T-helper 2 cell (primary cell): ENCODE measurements at regions not wholly inside any gene's neighbourhood (a gene's known extent, or its start where the extent isn't known, plus 50 kb on each side); places are given as distances from the start of the nearest gene placed in this dataset.

ENCODE experiments used
- DNase-seq, 5 experiments: peaks; one replicate each; pipeline versions ENCODE4 v3.0.0 to v3.0.0-alpha.2; 2012 to 2022

DNA sequence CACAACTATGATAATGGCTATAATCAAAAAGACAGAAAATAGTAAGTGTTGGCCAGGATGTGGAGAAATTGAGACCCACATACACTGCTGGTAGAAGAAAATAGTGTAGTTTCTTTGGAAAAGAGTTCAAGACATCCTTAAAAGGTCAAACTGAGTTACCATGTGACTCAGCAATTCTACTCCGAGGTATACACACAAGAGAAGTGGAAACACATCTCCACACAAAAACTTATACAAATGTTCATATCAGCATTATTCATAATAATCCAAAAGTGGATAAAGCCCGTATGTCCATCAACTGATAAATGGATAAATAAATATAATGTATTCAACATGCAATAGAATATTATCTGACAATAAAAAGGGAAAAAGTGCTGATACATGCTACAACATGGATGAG lies 532.2 kb downstream of the NR2F1-AS1 start:
- DNase-seq, result no peak

DNA sequence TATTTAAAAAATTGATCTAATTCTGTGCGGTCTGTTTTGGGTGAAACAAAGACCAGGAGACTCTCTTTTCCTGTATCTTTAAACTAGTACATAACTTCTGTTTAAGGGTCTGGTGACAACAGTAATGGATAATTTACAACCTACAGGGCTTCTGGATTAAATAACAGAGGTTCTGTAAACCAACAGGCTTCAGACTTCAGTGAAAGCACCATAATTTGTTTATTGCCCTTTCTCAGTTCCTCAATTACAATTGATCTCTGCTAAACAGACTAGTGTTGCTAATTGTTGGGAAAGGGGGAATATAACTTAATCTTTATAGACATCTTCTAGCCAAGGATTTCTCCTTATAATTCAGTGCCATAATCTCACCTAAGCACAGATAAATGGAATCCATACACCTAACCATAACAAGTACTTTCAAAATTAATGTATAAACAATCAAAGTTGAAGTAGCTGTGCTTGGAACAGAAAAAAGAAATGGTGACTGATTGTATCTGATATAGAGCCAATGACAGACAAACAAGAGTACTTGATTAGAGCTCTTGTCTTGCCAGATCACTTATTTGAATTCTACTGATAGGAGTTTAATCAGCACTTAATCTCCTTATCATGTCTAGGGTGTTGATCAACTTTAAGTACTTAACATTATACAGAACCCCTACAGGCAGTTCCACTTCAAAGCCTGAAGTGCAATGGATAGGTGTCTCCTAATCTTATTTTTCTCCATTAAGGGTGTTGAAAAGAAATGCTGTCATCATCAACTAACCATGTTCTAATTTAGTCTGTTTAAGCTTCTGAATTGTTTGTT lies 536.0 kb downstream of the NR2F1-AS1 start:
- no peak for DNase-seq

DNA sequence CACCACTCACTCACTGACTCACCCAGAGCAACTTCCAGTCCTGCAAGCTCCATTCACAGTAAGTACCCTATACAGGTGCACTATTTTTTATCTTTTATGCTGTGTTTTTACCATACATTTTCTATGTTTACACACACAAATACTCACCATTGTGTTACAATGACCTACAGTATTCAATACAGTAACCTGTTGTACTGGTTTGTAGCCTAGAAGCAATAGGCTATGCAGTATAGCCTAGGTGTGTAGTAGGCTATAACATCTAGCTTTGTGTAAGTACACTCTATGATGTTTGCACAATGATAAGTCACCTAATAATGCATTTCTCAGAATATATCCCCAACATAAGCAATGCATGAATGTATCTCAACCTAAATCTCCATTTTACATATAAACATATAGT lies 541.1 kb downstream of the NR2F1-AS1 start:
- no peak for DNase-seq

DNA sequence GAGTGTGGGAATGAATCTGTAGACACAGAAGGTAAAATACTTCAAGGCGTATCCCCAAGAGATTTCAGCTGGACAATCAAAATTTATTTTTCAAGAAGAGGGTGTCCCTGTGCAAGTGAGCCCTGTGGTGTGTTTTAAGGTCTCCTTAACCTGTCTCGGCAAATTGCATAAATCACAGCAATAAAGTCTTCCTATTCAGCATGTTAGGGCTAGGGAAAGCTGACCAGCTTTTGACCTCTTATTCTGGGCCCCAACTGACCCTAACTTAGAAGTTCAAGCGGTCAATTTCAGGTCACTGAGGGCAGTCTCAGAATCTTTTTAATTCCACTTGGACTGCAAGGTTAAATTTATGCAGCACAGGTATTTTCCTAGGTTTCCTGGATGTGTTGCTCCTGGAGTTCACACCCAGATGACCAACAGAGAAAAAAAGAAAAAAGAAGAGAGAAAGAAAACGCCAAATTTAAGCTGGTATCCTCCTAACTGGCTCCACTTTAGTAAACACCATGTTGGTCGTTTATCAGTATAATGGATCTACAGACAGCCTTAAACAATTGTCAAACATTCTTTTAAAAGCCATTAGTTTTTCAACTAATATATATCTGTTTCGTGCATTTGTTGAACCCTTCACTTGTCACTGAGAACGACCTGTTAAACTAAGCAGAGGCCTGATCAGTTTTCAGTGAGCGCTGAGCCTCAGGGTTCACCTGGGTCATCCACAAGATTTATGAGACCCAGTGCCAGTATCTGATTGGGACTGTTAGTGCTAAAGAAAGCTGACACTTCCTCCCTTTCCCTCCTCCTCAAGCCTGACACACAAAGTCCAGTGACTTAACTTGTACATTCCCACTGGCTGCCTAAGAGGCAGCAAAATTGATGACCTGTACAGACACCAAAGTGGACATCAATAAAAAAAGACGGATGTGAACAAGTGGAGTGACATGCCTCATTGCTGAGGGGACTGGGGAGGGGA lies 546.1 kb downstream of the NR2F1-AS1 start:
- no peak for DNase-seq

DNA sequence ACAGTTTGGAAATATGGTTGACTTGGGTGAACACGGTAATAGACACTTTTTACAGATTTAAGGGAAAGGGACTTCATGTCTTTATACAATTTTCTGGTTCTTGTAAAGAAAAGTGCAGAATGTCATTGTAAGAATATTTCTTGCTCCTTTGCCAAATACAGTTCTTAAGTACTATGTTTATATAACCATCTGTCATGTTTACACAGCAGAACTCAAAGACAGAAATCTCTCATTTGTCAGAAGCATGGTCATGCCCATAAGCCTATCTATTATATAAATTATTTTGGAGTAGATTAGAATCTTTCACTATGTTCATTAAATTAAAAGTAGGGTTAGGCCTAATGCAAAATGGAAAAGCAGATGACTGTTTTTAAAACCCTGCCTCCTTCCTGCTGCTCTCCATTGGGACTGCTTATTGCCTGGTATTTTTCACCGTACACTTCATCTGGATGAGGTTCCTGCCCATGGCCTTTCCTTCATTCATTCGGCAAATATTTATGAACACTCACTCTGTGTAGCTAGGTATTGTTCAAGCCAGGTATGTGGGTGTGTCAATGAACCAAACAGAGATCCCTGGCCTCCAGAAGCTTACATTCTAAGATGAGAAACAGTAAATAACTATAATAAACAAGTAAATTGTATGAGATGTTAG lies 558.1 kb downstream of the NR2F1-AS1 start:
- no peak for DNase-seq

DNA sequence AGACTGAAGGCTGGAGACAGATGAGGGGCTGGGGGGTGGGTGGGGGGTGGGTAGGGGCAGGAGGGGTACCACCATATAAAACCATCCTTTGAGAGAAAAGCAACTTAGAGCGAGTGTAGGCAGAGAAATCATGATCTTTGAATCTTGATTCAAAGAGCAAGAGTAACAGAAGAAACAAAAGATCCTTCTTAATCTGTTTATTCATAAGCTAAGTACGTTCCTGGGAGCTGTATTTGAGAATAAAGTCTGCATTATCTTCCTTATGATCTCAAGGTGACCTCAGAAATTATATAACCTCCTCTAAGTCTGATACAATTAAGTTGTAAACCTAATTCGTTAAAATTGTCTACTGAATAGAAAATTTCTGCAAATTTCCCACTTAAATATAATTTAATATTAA lies 558.8 kb downstream of the NR2F1-AS1 start:
- DNase-seq, result no peak

DNA sequence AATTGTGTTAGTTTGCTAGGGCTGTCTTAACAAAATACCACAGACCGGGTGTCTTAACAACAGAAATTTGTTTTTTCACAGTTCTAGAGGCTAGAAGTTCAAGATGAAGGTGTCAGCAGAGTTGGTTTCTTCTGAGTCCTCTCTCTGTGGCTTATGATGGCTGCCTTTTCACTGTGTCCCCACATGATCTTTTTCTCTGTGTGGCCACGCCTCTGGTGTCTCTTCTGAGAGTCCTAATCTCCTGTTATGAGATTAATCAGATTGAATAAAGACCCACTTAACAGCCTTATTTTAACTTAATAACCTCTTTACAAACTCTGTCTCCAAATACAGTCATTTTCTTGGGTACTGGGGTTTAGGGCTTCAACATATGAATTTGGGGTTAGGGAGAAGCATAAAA lies 561.1 kb downstream of the NR2F1-AS1 start:
- no peak for DNase-seq

DNA sequence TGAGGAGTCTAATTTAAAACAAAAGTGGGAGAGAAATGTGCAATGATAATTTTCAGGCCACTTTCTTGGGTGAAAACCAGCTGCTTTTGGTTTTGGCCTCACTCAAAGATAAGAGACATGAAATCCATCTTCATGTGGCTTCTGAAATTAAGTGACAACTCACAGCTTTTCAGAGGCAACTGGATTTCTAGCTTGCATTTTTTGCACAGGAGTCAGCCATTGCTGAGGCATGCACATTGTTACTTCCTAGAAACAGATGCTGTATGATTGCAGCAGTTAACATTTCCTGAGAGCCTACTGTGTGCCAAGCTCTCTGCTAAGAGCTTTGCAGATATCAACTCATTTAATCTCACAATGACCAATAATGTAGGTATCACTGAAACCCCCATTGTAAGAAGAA lies 562.6 kb downstream of the NR2F1-AS1 start:
- no peak for DNase-seq

DNA sequence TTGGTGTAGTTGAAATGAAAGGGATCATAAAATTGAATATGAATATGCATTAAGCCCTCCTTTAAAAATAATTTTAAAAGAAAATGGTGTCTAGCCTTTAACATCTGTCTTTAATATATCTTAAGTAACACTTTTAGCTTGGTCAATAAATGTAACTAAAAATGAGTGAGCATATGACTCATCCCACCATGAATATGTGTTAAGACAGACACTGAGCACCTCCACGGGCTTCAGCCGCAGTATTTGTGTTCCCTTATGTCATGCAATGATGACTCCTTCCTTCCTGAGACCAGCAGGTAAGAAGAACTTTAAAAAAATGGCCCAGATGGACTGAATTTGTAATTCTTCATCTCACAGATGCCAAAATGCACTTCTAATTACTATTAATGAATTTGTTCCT lies 563.2 kb downstream of the NR2F1-AS1 start:
- no peak for DNase-seq

DNA sequence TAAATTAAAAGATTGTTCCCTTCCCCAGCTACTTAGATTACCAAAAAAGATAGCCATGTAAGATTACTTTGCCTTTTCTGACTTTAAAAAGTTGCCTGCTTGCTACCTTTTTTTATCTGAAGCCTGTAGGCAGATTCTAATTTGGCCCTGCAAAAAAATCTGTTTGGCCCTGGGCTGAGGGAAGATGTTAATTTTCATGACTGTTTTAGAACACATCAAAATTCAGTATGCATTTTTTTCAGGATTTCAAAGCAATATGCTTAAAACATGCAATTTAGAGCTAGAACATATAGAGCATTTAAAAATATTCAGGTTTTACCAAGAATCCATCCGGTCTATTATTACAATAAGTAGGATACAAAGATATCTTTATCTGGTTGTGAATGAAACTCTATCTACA lies 563.6 kb downstream of the NR2F1-AS1 start:
- no peak for DNase-seq

DNA sequence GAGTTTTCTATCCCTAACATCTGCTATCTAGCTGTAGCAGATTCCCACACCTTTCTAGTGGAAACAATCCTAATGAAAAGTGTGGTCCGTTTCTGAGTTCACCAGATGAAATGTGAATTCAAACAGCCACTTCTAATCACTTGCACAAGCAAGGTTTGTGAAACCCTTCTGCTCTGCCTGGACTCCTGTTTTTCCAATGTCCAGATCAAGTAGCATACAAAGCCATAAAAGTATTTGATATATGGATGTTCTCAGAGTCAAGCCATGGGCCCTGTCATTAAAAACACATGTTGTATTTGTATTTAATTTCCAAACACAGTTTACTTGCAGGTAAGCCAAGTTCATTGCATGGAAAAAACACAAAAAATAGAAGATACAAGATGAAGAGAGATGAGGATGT lies 570.4 kb downstream of the NR2F1-AS1 start:
- no peak for DNase-seq

DNA sequence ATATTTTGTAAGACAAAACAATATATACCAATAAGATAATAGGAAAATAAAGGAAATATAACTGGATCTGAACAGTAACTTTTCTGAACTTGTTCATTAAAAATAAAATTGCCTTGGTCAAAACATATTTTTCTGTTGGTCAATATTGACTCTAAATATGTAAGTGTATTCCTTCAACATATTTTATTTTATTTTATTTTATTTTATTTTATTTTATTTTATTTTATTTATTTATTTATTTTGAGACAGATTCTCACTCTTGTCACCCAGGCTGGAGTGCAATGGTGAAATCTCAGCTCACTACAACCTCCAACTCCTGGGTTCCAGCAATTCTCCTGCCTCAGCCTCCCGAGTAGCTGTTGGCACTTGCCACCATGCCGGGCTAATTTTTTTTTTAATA lies 571.0 kb downstream of the NR2F1-AS1 start:
- no peak for DNase-seq

DNA sequence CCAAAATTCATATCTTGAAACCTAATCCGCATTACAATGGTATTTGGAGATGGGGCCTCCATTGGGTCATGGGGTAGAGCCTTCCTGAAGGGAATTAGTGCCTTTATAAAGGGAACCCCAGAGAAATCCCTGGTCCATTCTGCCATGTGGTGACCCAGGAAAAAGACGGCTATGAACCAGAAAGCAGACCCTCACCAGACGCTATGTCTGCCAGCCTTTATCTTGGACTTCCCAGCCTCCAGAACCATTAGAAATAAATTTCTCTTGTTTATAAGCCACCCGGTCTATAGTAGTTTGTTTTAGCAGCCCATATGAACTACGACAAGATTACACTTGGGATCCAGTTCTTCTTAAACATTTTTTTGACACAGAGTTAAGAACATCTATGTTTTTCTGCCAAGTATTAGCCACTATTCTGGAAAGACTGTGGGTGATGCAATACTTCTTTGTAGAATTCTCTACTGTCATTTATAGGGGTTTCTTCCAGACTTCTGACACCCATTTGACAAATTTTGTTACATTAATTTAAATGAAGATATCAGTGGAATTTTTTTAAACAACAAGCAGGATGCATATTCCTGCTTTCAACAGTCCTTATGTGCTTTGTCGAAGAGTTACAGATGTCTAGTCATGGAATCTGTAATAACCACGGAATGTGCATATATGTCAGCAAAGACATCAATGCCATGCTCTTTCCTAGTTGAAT lies 572.4 kb downstream of the NR2F1-AS1 start:
- no peak for DNase-seq

DNA sequence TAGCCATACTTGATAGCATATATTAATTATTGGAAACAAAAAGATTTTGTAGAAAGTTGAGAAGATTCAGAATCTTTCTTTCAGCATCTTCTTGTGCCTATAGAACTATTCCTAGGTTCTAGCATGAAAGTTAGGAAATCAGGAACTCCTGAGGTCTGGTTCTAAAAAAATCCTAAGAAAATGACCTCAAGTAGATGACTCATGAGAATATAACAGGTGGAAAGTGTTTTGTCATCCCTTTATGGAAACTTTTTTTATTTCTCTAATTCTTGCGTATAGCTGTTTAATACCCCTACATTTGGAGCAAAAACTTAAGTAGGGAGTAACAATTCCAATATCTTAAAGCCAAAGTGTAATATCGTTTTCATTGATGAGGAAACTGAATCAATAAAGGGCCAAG lies 574.1 kb downstream of the NR2F1-AS1 start:
- no peak for DNase-seq

DNA sequence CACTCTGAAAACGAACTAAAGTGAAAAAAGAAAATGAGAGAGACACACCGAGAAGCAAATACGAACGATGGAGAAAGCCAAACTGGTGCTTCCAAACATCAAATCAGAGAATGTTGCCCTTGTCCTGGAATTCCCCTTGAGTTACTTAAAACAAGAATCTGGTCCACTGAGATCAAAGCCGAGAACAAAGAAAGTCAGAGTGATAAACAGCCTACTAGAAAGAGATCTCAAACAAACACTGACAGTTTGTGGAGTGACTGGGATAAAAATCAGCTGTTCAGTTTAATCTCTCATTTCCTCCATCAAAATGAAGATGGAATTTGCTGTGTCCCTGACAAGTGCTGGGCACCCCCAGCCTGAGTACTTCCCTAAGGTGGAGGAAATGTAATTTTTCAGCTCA lies 582.6 kb downstream of the NR2F1-AS1 start:
- DNase-seq, result no peak

DNA sequence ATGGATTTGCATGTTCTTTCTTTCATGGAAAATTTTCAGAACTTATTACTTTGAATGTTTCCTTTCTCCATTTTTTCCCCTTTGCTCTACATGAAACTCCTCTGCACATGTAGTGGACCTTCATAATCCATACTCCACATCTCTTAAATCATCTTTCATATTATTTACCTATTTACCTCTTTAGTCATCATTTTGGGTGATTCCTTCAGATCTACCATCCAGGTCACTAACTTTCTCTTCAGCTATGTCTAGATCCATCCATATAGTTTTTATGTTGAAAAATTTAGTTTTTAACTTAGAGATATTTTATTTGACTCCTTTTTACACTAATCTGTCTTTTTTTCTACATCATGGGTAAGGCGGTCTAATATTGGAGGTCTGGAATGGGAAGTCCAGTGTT lies 586.6 kb downstream of the NR2F1-AS1 start:
- no peak for DNase-seq

DNA sequence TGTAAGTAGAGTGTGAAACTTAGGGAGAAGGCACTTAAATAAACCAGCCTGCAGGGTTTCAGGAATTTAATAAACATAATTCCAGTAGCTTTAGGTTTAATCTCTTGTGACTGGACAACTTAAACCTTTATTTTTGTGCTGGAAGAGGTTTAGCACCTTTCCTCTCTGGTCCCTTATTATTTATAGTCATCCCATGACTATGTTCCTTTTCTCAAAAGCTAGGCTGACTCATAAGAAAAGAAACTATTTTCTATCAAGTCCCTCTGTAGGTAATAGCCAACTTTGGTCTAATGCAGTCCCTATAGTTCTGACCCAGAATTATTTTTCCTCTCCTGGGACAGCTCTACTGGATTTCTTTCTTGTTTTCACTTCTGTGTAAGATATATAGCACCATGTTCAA lies 588.9 kb downstream of the NR2F1-AS1 start:
- DNase-seq, result no peak

DNA sequence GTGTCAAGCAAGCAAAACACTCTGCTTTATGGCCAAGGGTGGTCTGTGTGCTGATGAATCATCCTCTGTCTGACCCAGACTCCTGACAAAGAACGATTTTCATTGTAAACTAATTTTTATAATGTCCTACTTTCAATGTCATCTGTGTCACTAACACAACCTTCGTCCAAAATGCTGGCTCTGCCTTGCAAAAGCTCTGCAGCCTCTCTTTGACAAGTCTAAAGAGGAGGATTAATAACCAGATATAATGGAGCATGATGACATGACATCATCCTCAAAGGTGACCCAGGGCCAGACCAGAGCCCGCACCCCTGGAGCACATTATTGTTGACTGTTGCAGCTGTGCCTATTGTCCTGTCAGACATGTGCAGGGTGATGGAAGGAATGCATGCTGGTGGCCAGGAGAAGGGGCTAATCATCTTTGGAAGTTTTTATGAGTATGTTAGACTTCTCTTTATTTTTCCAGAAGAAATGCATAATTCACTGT lies 589.4 kb downstream of the NR2F1-AS1 start:
- no peak for DNase-seq

DNA sequence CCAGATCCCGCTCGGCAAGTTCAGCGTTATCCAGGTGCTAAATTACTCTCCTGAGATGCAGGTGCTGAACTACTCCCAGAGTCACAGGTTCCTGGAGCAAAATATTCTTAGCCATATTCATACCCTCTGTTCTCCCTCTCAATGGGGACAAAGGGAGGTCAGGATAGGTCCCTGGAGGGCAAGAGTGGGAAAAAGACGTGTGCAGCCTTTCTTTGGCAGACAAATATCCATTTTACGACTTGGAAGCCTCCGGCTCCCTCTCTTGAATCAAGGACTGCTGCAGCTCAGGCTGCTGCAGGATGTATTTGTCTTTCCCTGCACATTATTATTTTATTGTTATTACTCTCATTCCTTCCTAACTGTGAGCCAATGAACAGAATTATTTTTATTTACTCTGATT lies 590.2 kb downstream of the NR2F1-AS1 start:
- no peak for DNase-seq

DNA sequence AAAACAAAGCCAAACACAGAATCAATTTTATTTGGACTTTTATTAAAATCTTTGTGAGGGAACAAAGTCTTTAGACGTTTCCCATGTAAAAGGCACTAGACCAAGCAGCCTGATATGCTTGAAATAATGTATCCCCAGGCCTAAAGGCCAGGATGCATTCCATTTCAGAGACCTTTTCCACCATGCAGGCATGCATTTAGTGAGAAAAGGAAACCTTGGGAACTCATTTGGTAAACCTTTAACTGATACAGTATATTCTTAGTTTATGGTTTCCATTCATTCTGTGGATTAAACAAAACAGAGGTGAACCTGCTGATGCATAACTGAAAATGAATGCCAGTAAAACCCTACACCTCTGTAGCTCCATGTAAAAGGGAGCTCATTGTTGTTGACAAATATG lies 600.0 kb downstream of the NR2F1-AS1 start:
- DNase-seq, result no peak

DNA sequence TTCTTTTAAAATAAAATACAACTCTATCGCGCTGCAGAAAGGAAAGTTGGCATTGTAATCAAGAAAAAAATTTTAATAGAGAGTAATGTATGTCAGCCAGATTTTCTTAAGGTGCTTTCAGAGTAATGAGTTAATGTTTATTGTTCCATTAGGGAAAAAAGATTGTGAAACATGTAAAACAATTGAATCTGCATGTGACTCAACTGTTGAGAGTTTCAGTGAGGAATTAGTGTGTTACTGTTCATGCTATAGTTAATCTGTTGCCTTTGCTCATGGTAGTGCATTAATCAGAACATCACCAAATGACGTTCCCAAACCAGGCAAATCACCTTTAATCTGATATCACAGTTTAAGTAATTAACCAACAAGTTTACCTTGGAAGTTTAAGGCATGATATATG lies 600.5 kb downstream of the NR2F1-AS1 start:
- DNase-seq, result no peak

DNA sequence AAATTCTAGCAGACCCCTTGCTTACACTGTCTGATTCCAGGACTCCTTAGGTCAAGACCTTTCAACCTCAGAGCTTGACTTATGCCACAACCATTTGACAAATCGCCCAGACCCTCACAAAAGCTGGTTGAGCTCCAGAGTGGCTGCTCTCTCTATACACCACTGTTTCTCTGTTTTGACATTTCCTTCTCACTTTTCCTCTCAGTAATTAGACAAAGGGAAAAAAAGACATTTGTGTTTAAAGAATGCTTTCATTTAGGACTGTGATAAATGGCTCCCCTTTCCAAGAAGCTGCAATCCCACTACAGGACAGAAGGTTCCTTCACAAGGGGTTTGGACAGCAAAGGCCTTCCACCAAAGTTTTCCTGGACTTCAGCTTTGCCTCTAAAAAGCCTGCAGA lies 601.3 kb downstream of the NR2F1-AS1 start:
- DNase-seq, result no peak
